ENCODE measurements at regions not wholly inside any gene's neighbourhood (a gene's known extent, or its start where the extent isn't known, plus 50 kb on each side); places are given as distances from the start of the nearest gene placed in this dataset.

DNA sequence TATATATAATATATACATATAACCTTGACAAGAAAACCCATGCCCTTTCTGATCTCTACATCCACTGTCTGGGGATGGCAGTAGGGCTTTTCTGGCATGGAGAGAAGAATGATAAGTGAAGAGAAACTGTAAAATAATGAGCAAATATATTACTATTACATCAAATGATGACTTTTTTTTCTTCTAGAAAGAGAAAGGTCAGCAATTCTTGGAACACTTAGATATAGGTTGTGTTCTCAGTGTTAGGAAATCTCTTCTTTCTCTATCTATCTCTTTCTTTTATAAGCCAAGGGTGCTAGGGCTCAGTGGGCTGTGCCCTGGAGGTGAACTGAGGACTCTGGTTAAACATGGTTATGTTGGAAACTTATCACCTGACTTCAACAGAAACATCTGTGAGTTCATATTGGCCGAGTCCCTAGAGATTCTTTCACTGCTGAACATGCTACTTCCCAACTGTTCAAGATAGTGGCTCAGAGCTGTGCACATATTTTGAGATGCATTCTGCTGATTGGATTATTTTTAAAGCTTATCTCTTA is 265.1 kb downstream of the GBA3 start:
- Histone ChIP-seq H3K79me1 (ENCODE audit: low read depth in 1 of 2, low read length in 2 of 2) (no peaks in the 10 kb centered on the region), H3K9me3 (ENCODE audit: control insufficient read depth, insufficient read depth, low read length) (peaks cover 6% of the 10 kb centered on the region; the same call in 1 of the 2 replicates), H3K27me3 (ENCODE audit: control insufficient read depth, insufficient read depth, low read length) (no peaks in the 10 kb centered on the region), H2AFZ (replicated peaks; ENCODE audit: low read length, poor library complexity) (no peak overlapping the region), H3K4ac (ENCODE audit: low read depth, low read length) (no peak overlapping the region), H3K9ac (ENCODE audit: low read depth, low read length) (no peak overlapping the region), H2BK5ac (ENCODE audit: low read depth, low read length, poor library complexity, severe bottlenecking) (no peak overlapping the region), H2AK5ac (ENCODE audit: low read depth, low read length) (no peak overlapping the region), H3K4me1 (ENCODE audit: control insufficient read depth, insufficient read depth, low read length) (no peaks in the 10 kb centered on the region), H3K23ac (ENCODE audit: low read depth, low read length) (no peak overlapping the region), H2BK20ac (ENCODE audit: low read depth, low read length) (no peak overlapping the region), H2BK120ac (ENCODE audit: low read depth, low read length) (no peak overlapping the region), H3K56ac (ENCODE audit: extremely low read depth, insufficient read depth, low read length) (no peak overlapping the region), H3K18ac (ENCODE audit: low read depth, low read length) (no peak overlapping the region), H2BK15ac (ENCODE audit: low read depth, low read length) (no peak overlapping the region), H2AK9ac (replicated peaks; ENCODE audit: low read depth, low read length, poor library complexity) (no peak overlapping the region), H3K27ac (ENCODE audit: insufficient read depth, low read length) (no peak overlapping the region), H4K8ac (ENCODE audit: low read depth in 2 of 2, low read length in 2 of 2) (no peak overlapping the region), H4K91ac (ENCODE audit: insufficient read depth, low read depth, low read length) (no peak overlapping the region), H3K36me3 (ENCODE audit: control insufficient read depth, insufficient read depth, low read length) (no peaks in the 10 kb centered on the region), H4K5ac (ENCODE audit: low read depth, low read length) (no peak overlapping the region), H3K4me2 (ENCODE audit: low read depth, low read length) (no peak overlapping the region), H3K4me3 (ENCODE audit: insufficient read depth, low read depth, low read length) (no peak overlapping the region), H4K20me1 (ENCODE audit: insufficient read depth, low read length) (no peaks in the 10 kb centered on the region), H3K14ac (replicated peaks; ENCODE audit: low read depth, low read length) (no peak overlapping the region), H3K9me1 (ENCODE audit: insufficient read depth, low read length) (no peaks in the 10 kb centered on the region)
- TF ChIP-seq POLR2A (IDR thresholded peaks at IDR 0.05; ENCODE audit: low read depth, low read length) (no peak), MAFK (IDR thresholded peaks at IDR 0.05; ENCODE audit: low read depth, low read length) (peak; percentile 67)
- intact Hi-C loops (cut with micrococcal nuclease): no loop called here
- POLR2A ChIA-PET (ENCODE audit: unreplicated experiment): no interaction called here
- dilution Hi-C loops (cut with HindIII; ENCODE audit: low sequenced_read_pairs, unreplicated experiment): no loop called here
- DNase-seq (no peak), ATAC-seq (ENCODE audit: low read depth) (no peak)
- CTCF ChIA-PET: no interaction called here
- in situ Hi-C loops (cut with MboI; ENCODE audit: low sequenced_read_pairs): no loop called here
- WGBS, 2 experiments (ENCODE audit: extremely low coverage in 2 of 2, insufficient read length in 1 of 2): no CpG with 5 or more reads among the region's 1 CpG
- BruUV-seq (replicated peaks): no TSS peak
